ENCODE measurements at regions not wholly inside any gene's neighbourhood (a gene's known extent, or its start where the extent isn't known, plus 50 kb on each side); places are given as distances from the start of the nearest gene placed in this dataset.

- ATAC-seq (no peak), DNase-seq (no peak)
- Histone ChIP-seq H3K27ac (no peak overlapping the region), H3K36me3 (no peaks in the 10 kb centered on the region), H3K4me3 (no peak overlapping the region), H3K9me3 (no peaks in the 10 kb centered on the region), H3K4me1 (no peaks in the 10 kb centered on the region), H3K27me3 (no peaks in the 10 kb centered on the region)
- TF ChIP-seq CTCF (IDR thresholded peaks at IDR 0.05): no peak
- intact Hi-C loops (cut with DNase I): no loop called here
Observed at GRCh38 chrX:113300580-113300979, 459.9 kb upstream of the AMOT start.

- DNase-seq: no peak
- intact Hi-C loops (cut with DNase I): no loop called here
- no peaks in the 10 kb centered on the region for H3K27me3 ChIP-seq
Observed at GRCh38 chrX:113297437-113297836, 456.8 kb upstream of the AMOT start.

GRCh38 chrX:113289503-113289902, 448.9 kb upstream of the AMOT start:
- no peak for DNase-seq
- ATAC-seq: no peak
- no peak overlapping the region for H3K4me3 ChIP-seq
- H3K4me1 ChIP-seq: no peaks in the 10 kb centered on the region
- no peaks in the 10 kb centered on the region for H3K9me3 ChIP-seq
- no peaks in the 10 kb centered on the region for H3K27me3 ChIP-seq
- H3K27ac ChIP-seq: no peak overlapping the region
- intact Hi-C loops (cut with DNase I): no loop called here
- TF ChIP-seq CTCF (IDR thresholded peaks at IDR 0.05): no peak
- H3K36me3 ChIP-seq: no peaks in the 10 kb centered on the region

More at GRCh38 chrX:113297437-113297836, 456.8 kb upstream of the AMOT start:
- ATAC-seq: no peak
- Histone ChIP-seq H3K9me3 (no peaks in the 10 kb centered on the region), H3K4me3 (no peak overlapping the region), H3K4me1 (no peaks in the 10 kb centered on the region), H3K36me3 (no peaks in the 10 kb centered on the region), H3K27ac (no peak overlapping the region)
- no peak for TF ChIP-seq CTCF (IDR thresholded peaks at IDR 0.05)

- Histone ChIP-seq H3K9me3 (no peaks in the 10 kb centered on the region), H3K27ac (no peak overlapping the region), H3K4me3 (no peak overlapping the region), H3K27me3 (no peaks in the 10 kb centered on the region), H3K36me3 (no peaks in the 10 kb centered on the region), H3K4me1 (no peaks in the 10 kb centered on the region)
- intact Hi-C loops (cut with DNase I): no loop called here
- ATAC-seq (no peak), DNase-seq (no peak)
- no peak for TF ChIP-seq CTCF (IDR thresholded peaks at IDR 0.05)
Observed at GRCh38 chrX:113287761-113288160, 447.1 kb upstream of the AMOT start.

- intact Hi-C loops (cut with DNase I): no loop called here
- ATAC-seq (no peak), DNase-seq (no peak)
- H3K9me3 ChIP-seq: no peaks in the 10 kb centered on the region
- TF ChIP-seq CTCF (IDR thresholded peaks at IDR 0.05): no peak
- peaks cover 0 to 3% of the 10 kb centered on the region in 2 donors for H3K27me3 ChIP-seq
- no peaks in the 10 kb centered on the region for H3K36me3 ChIP-seq
- H3K4me3 ChIP-seq: no peak overlapping the region
- no peaks in the 10 kb centered on the region for H3K4me1 ChIP-seq
- no peak overlapping the region for H3K27ac ChIP-seq
Observed at GRCh38 chrX:113275804-113276203, 435.2 kb upstream of the AMOT start.

Data from left lung (tissue), 4 donors.